ENCODE measurements at regions not wholly inside any gene's neighbourhood (a gene's known extent, or its start where the extent isn't known, plus 50 kb on each side); places are given as distances from the start of the nearest gene placed in this dataset.

DNA sequence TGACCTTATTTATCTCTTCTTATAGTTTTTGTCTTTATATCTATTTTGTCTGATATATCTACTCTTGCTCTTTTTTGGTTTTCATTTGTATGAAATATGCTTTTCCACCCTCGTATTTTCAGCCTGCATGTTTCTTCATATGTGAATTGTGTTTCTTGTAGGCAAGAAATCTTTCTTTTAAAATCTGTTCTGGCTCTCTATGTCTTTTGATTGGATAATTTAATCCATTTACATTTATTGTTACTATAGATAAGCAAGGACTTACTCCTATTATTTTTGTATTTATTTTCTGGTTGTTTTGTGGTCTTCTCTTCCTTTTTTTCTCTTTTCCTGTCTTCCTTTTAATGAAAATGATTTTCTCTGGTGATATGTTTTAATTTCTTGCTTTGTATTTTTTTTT, 403.1 kb downstream of the DCAF12L2 start (continued):
- TF ChIP-seq, protein P1, sequence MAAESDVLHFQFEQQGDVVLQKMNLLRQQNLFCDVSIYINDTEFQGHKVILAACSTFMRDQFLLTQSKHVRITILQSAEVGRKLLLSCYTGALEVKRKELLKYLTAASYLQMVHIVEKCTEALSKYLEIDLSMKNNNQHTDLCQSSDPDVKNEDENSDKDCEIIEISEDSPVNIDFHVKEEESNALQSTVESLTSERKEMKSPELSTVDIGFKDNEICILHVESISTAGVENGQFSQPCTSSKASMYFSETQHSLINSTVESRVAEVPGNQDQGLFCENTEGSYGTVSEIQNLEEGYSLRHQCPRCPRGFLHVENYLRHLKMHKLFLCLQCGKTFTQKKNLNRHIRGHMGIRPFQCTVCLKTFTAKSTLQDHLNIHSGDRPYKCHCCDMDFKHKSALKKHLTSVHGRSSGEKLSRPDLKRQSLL (tag by site-specific recombination; IDR thresholded peaks at IDR 0.05), result no peak
- TF ChIP-seq ZNF664 (tag by site-specific recombination; IDR thresholded peaks at IDR 0.05) (no peak), SALL2 (tag by site-specific recombination; IDR thresholded peaks at IDR 0.05; ENCODE audit: borderline replicate concordance) (no peak), ZNF658 (tag by site-specific recombination; IDR thresholded peaks at IDR 0.05) (no peak), ZSCAN30 (tag by site-specific recombination; IDR thresholded peaks at IDR 0.05) (no peak), KLF8 (tag by site-specific recombination; IDR thresholded peaks at IDR 0.05) (no peak)

- H3K4me1 ChIP-seq (ENCODE audit: control insufficient read depth, insufficient read depth, low read length), result no peaks in the 10 kb centered on the region
- POLR2A ChIA-PET, result no interaction called here
These were observed 400.7 kb downstream of the DCAF12L2 start for GRCh38 chrX:125765347-125765746.

DNA sequence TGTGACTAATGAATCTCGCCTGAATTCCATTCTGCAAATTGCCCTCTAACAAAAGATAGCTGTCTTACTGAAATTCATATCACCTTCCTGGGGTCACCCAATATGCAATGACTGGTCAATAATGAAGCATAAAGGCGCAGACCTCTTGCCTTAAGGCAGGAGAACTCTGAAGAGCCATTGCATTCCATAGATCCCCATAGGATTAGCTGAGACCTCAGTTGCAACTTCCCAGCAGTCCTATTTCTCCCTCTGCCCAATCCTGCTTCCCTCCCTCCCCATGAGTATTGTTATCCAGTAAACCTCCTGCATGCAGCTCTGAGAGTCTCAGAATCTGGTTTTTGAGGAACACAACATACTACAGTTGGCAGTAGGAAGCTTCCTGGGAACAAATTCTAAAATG, 396.5 kb downstream of the DCAF12L2 start:
- Histone ChIP-seq H3K27ac (ENCODE audit: extremely low read depth, low read depth, low read length) (no peak overlapping the region), H3K4me3 (ENCODE audit: low read depth, low read length) (no peak overlapping the region), H3K9me3 (ENCODE audit: control insufficient read depth, insufficient read depth, low read depth, low read length) (no peaks in the 10 kb centered on the region), H3K36me3 (ENCODE audit: control insufficient read depth in 2 of 2, insufficient read depth in 1 of 2, low read length in 2 of 2) (no peaks in the 10 kb centered on the region), H3K4me1 (ENCODE audit: control insufficient read depth, insufficient read depth, low read length) (no peaks in the 10 kb centered on the region)
- ChIA-PET CTCF (interaction anchor here (0.6 kb wide), 1 partner anchor 576 kb away, joined by 3 read pairs; no protein-coding TSS in a partner anchor), POLR2A (no interaction called here)
- TF ChIP-seq ZNF664 (tag by site-specific recombination; IDR thresholded peaks at IDR 0.05) (no peak), KLF1 (tag by site-specific recombination; IDR thresholded peaks at IDR 0.05) (no peak), ZNF585B (tag by site-specific recombination; IDR thresholded peaks at IDR 0.05) (no peak), ZNF76 (tag by site-specific recombination; IDR thresholded peaks at IDR 0.05; ENCODE audit: borderline replicate concordance, low read depth) (no peak), ZNF580 (tag by site-specific recombination; IDR thresholded peaks at IDR 0.05) (no peak), ZBTB17 (tag by site-specific recombination; IDR thresholded peaks at IDR 0.05) (no peak), ZNF549 (tag by site-specific recombination; IDR thresholded peaks at IDR 0.05) (no peak), ZFP41 (tag by site-specific recombination; IDR thresholded peaks at IDR 0.05; ENCODE audit: borderline replicate concordance) (no peak), INSM2 (tag by site-specific recombination; IDR thresholded peaks at IDR 0.05) (no peak), ZBTB48 (tag by site-specific recombination; IDR thresholded peaks at IDR 0.05) (no peak), ZFP69B (tag by site-specific recombination; IDR thresholded peaks at IDR 0.05) (no peak), OSR2 (tag by site-specific recombination; IDR thresholded peaks at IDR 0.05) (no peak)
- TF ChIP-seq, protein P2, sequence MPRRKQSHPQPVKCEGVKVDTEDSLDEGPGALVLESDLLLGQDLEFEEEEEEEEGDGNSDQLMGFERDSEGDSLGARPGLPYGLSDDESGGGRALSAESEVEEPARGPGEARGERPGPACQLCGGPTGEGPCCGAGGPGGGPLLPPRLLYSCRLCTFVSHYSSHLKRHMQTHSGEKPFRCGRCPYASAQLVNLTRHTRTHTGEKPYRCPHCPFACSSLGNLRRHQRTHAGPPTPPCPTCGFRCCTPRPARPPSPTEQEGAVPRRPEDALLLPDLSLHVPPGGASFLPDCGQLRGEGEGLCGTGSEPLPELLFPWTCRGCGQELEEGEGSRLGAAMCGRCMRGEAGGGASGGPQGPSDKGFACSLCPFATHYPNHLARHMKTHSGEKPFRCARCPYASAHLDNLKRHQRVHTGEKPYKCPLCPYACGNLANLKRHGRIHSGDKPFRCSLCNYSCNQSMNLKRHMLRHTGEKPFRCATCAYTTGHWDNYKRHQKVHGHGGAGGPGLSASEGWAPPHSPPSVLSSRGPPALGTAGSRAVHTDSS (tag by site-specific recombination; IDR thresholded peaks at IDR 0.05), result no peak

More at GRCh38 chrX:125765347-125765746, 400.7 kb downstream of the DCAF12L2 start:
- Histone ChIP-seq H3K36me3 (ENCODE audit: control insufficient read depth in 2 of 2, insufficient read depth in 1 of 2, low read length in 2 of 2) (no peaks in the 10 kb centered on the region), H3K27ac (ENCODE audit: extremely low read depth, low read depth, low read length) (no peak overlapping the region), H3K9me3 (ENCODE audit: control insufficient read depth, insufficient read depth, low read depth, low read length) (no peaks in the 10 kb centered on the region), H3K4me3 (ENCODE audit: low read depth, low read length) (no peak overlapping the region)
- TF ChIP-seq ZFP69B (tag by site-specific recombination; IDR thresholded peaks at IDR 0.05) (no peak), ZNF621 (tag by site-specific recombination; IDR thresholded peaks at IDR 0.05) (no peak), ZNF416 (tag by site-specific recombination; IDR thresholded peaks at IDR 0.05) (no peak), ZNF16 (tag by site-specific recombination; IDR thresholded peaks at IDR 0.05; ENCODE audit: low read depth) (no peak), ZBTB8A (tag by site-specific recombination; IDR thresholded peaks at IDR 0.05) (no peak), ZNF302 (tag by site-specific recombination; IDR thresholded peaks at IDR 0.05; ENCODE audit: low read depth) (no peak)
- CTCF ChIA-PET, result no interaction called here
